ENCODE measurements at regions not wholly inside any gene's neighbourhood (a gene's known extent, or its start where the extent isn't known, plus 50 kb on each side); places are given as distances from the start of the nearest gene placed in this dataset.

GRCh38 chr1:59026472-59026948, 242.7 kb upstream of the JUN start:
- intact Hi-C loops (cut with DNase I, micrococcal nuclease) = loop anchor here (1.0 to 10.0 kb wide), 3 partner anchors 18 to 268 kb away; partner anchors contain the start of gene FGGY (in 1 of the 2)
- Mint-ChIP-seq H3K36me3 (ENCODE audit: low read depth) (no peaks in the 10 kb centered on the region), H3K4me3 (no peak overlapping the region), H3K27ac (peak overlapping the region; percentile 80), H3K4me1 (peaks cover 22% of the 10 kb centered on the region), H3K9me3 (ENCODE audit: low read depth) (no peaks in the 10 kb centered on the region), H3K27me3 (no peaks in the 10 kb centered on the region)
- CTCF ChIA-PET = no interaction called here
- POLR2A ChIA-PET = no interaction called here
- ATAC-seq = peak; percentile 78
- peak; percentile 18 for DNase-seq

GRCh38 chr1:59027177-59027576, 243.3 kb upstream of the JUN start:
- ChIA-PET CTCF (no interaction called here), POLR2A (no interaction called here)
- Mint-ChIP-seq H3K4me1 (peaks cover 22% of the 10 kb centered on the region), H3K27ac (peak overlapping the region; percentile 55), H3K27me3 (no peaks in the 10 kb centered on the region), H3K4me3 (no peak overlapping the region), H3K36me3 (ENCODE audit: low read depth) (no peaks in the 10 kb centered on the region), H3K9me3 (ENCODE audit: low read depth) (no peaks in the 10 kb centered on the region)
- intact Hi-C loops (cut with DNase I, micrococcal nuclease) = loop anchor here in 1 of 2 experiments (10.0 kb wide), 1 partner anchor 268 kb away; the partner anchor contains the start of gene FGGY
- ATAC-seq = no peak
- no peak for DNase-seq

- ChIA-PET POLR2A (no interaction called here), CTCF (no interaction called here)
These were observed 244.2 kb upstream of the JUN start for GRCh38 chr1:59028048-59028447.

GRCh38 chr1:59029411-59030167, 245.7 kb upstream of the JUN start:
- Mint-ChIP-seq H3K36me3 (ENCODE audit: low read depth) (no peaks in the 10 kb centered on the region), H3K4me3 (no peak overlapping the region), H3K27ac (no peak overlapping the region), H3K9me3 (ENCODE audit: low read depth) (no peaks in the 10 kb centered on the region), H3K27me3 (no peaks in the 10 kb centered on the region), H3K4me1 (peaks cover 22% of the 10 kb centered on the region)
- DNase-seq (no peak), ATAC-seq (peak; percentile 17)
- intact Hi-C loops (cut with DNase I, micrococcal nuclease) = loop anchor here in 1 of 2 experiments (10.0 kb wide), 1 partner anchor 265 kb away; the partner anchor contains the start of gene FGGY
- ChIA-PET CTCF (interaction anchor here (0.8 to 1.3 kb wide), 6 partner anchors 9 to 661 kb away, joined by 3 to 4 read pairs (median 3); no protein-coding TSS in a partner anchor), POLR2A (no interaction called here)

More at GRCh38 chr1:59028048-59028447, 244.2 kb upstream of the JUN start:
- no peak for ATAC-seq
- no peak for DNase-seq
- no peak overlapping the region for H3K4me3 Mint-ChIP-seq
- H3K27ac Mint-ChIP-seq = no peak overlapping the region
- no peaks in the 10 kb centered on the region for H3K27me3 Mint-ChIP-seq
- peaks cover 22% of the 10 kb centered on the region for H3K4me1 Mint-ChIP-seq
- no peaks in the 10 kb centered on the region for H3K36me3 Mint-ChIP-seq (ENCODE audit: low read depth)
- intact Hi-C loops (cut with DNase I, micrococcal nuclease) = loop anchor here in 1 of 2 experiments (10.0 kb wide), 1 partner anchor 267 kb away; the partner anchor contains the start of gene FGGY
- no peaks in the 10 kb centered on the region for H3K9me3 Mint-ChIP-seq (ENCODE audit: low read depth)

- peaks cover under 1% of the 10 kb centered on the region for H3K4me1 Mint-ChIP-seq
- intact Hi-C loops (cut with DNase I, micrococcal nuclease) = no loop called here
- ChIA-PET CTCF (interaction anchor here (0.6 to 1.1 kb wide), 2 partner anchors 11 to 18 kb away, joined by 3 read pairs; no protein-coding TSS in a partner anchor), POLR2A (no interaction called here)
- no peak overlapping the region for H3K4me3 Mint-ChIP-seq
- ATAC-seq (no peak), DNase-seq (no peak)
- H3K9me3 Mint-ChIP-seq (ENCODE audit: low read depth) = no peaks in the 10 kb centered on the region
- no peak overlapping the region for H3K27ac Mint-ChIP-seq
- no peaks in the 10 kb centered on the region for H3K36me3 Mint-ChIP-seq (ENCODE audit: low read depth)
- no peaks in the 10 kb centered on the region for H3K27me3 Mint-ChIP-seq
These were observed 248.4 kb upstream of the JUN start for GRCh38 chr1:59032228-59032627.

GRCh38 chr1:59033761-59034160, 249.9 kb upstream of the JUN start:
- H3K4me1 Mint-ChIP-seq = no peaks in the 10 kb centered on the region
- POLR2A ChIA-PET = no interaction called here
- no peaks in the 10 kb centered on the region for H3K36me3 Mint-ChIP-seq (ENCODE audit: low read depth)
- CTCF ChIA-PET = no interaction called here
- DNase-seq = no peak
- no peak for ATAC-seq
- no peaks in the 10 kb centered on the region for H3K27me3 Mint-ChIP-seq
- H3K27ac Mint-ChIP-seq = no peak overlapping the region
- H3K4me3 Mint-ChIP-seq = no peak overlapping the region
- intact Hi-C loops (cut with DNase I, micrococcal nuclease) = no loop called here
- H3K9me3 Mint-ChIP-seq (ENCODE audit: low read depth) = no peaks in the 10 kb centered on the region

- Mint-ChIP-seq H3K36me3 (ENCODE audit: low read depth) (no peaks in the 10 kb centered on the region), H3K27ac (no peak overlapping the region), H3K4me1 (no peaks in the 10 kb centered on the region), H3K4me3 (no peak overlapping the region), H3K9me3 (ENCODE audit: low read depth) (no peaks in the 10 kb centered on the region), H3K27me3 (no peaks in the 10 kb centered on the region)
- intact Hi-C loops (cut with DNase I, micrococcal nuclease) = no loop called here
- ChIA-PET POLR2A (no interaction called here), CTCF (no interaction called here)
- DNase-seq (no peak), ATAC-seq (no peak)
These were observed 251.1 kb upstream of the JUN start for GRCh38 chr1:59034925-59035324.

- CTCF ChIA-PET = interaction anchor here (1.0 kb wide), 1 partner anchor 19 kb away, joined by 3 read pairs; no protein-coding TSS in a partner anchor
- H3K27ac Mint-ChIP-seq = no peak overlapping the region
- H3K9me3 Mint-ChIP-seq (ENCODE audit: low read depth) = no peaks in the 10 kb centered on the region
- no peak overlapping the region for H3K4me3 Mint-ChIP-seq
- DNase-seq (no peak), ATAC-seq (no peak)
- H3K4me1 Mint-ChIP-seq = no peaks in the 10 kb centered on the region
- POLR2A ChIA-PET = no interaction called here
- intact Hi-C loops (cut with DNase I, micrococcal nuclease) = no loop called here
- H3K36me3 Mint-ChIP-seq (ENCODE audit: low read depth) = no peaks in the 10 kb centered on the region
- H3K27me3 Mint-ChIP-seq = no peaks in the 10 kb centered on the region
These were observed 255.7 kb upstream of the JUN start for GRCh38 chr1:59039551-59039950.

- CTCF ChIA-PET = interaction anchor here (0.9 to 1.2 kb wide), 3 partner anchors 10 to 92 kb away, joined by 3 read pairs; no protein-coding TSS in a partner anchor
- POLR2A ChIA-PET = no interaction called here
- Mint-ChIP-seq H3K36me3 (ENCODE audit: low read depth) (no peaks in the 10 kb centered on the region), H3K4me1 (peaks cover 8% of the 10 kb centered on the region), H3K9me3 (ENCODE audit: low read depth) (no peaks in the 10 kb centered on the region), H3K27me3 (no peaks in the 10 kb centered on the region), H3K27ac (no peak overlapping the region), H3K4me3 (no peak overlapping the region)
- DNase-seq = no peak
- ATAC-seq = no peak
- intact Hi-C loops (cut with DNase I, micrococcal nuclease) = no loop called here
These were observed 256.4 kb upstream of the FGGY start for GRCh38 chr1:59040486-59040885.

- intact Hi-C loops (cut with DNase I, micrococcal nuclease) = no loop called here
- H3K4me1 Mint-ChIP-seq = peaks cover 21% of the 10 kb centered on the region
- CTCF ChIA-PET = interaction anchor here (0.7 to 1.0 kb wide), 4 partner anchors 12 to 658 kb away, joined by 3 to 4 read pairs (median 3); no protein-coding TSS in a partner anchor
These were observed 255.1 kb upstream of the FGGY start for GRCh38 chr1:59041646-59042277.

GRCh38 chr1:59043796-59044195, 253.1 kb upstream of the FGGY start:
- POLR2A ChIA-PET = no interaction called here
- DNase-seq (no peak), ATAC-seq (no peak)
- H3K27me3 Mint-ChIP-seq = no peaks in the 10 kb centered on the region
- H3K27ac Mint-ChIP-seq = no peak overlapping the region
- intact Hi-C loops (cut with DNase I, micrococcal nuclease) = no loop called here
- CTCF ChIA-PET = interaction anchor here (1.3 kb wide), 1 partner anchor 12 kb away, joined by 3 read pairs; no protein-coding TSS in a partner anchor
- no peaks in the 10 kb centered on the region for H3K9me3 Mint-ChIP-seq (ENCODE audit: low read depth)
- H3K4me1 Mint-ChIP-seq = peaks cover 27% of the 10 kb centered on the region
- no peak overlapping the region for H3K4me3 Mint-ChIP-seq
- H3K36me3 Mint-ChIP-seq (ENCODE audit: low read depth) = no peaks in the 10 kb centered on the region

More at GRCh38 chr1:59041646-59042277, 255.1 kb upstream of the FGGY start:
- no peaks in the 10 kb centered on the region for H3K9me3 Mint-ChIP-seq (ENCODE audit: low read depth)
- no peaks in the 10 kb centered on the region for H3K27me3 Mint-ChIP-seq
- H3K4me3 Mint-ChIP-seq = no peak overlapping the region
- peak overlapping the region; percentile 1 for H3K27ac Mint-ChIP-seq
- ATAC-seq (no peak), DNase-seq (no peak)
- POLR2A ChIA-PET = no interaction called here
- H3K36me3 Mint-ChIP-seq (ENCODE audit: low read depth) = no peaks in the 10 kb centered on the region

Measured in activated CD4-positive, alpha-beta T cell treated with anti-CD3 and anti-CD28 coated beads for 36 hours (primary cell).